ENCODE measurements at regions not wholly inside any gene's neighbourhood (a gene's known extent, or its start where the extent isn't known, plus 50 kb on each side); places are given as distances from the start of the nearest gene placed in this dataset.
"Not testable (repeated sequence)": the region's sequence is repeated elsewhere in the genome, so short reads cannot be mapped to it uniquely, and the experiment has no call there.

- Histone ChIP-seq H3K79me2 (ENCODE audit: insufficient read depth, low read length) (peaks cover 69% of the 10 kb centered on the region), H3K4me2 (ENCODE audit: insufficient read depth, low read length) (peak overlapping the region; percentile 32), H3K9me3 (ENCODE audit: low read depth, low read length) (no peaks in the 10 kb centered on the region), H4K20me1 (ENCODE audit: insufficient read depth, low read length) (no peaks in the 10 kb centered on the region), H3K27me3 (ENCODE audit: insufficient read depth, low read length) (no peaks in the 10 kb centered on the region), H3K4me3 (ENCODE audit: insufficient read depth, low read length) (no peak overlapping the region), H3K4me1 (ENCODE audit: insufficient read depth, low read length) (peaks cover 87% of the 10 kb centered on the region), H3K27ac (ENCODE audit: low read depth, low read length) (peak overlapping the region; percentile 93), H3K36me3 (ENCODE audit: insufficient read depth, low read length) (peaks cover 5% of the 10 kb centered on the region), H2AFZ (ENCODE audit: low read length) (no peak overlapping the region)
- no peak for TF ChIP-seq CTCF (IDR thresholded peaks at IDR 0.05; ENCODE audit: extremely low read depth, low read depth, low read length)
- DNase-seq (ENCODE audit: insufficient read length, low spot score, missing footprints): no peak
Measured at GRCh38 chr6:56727097-56727850, 84.6 kb upstream of the DST start.

DNA sequence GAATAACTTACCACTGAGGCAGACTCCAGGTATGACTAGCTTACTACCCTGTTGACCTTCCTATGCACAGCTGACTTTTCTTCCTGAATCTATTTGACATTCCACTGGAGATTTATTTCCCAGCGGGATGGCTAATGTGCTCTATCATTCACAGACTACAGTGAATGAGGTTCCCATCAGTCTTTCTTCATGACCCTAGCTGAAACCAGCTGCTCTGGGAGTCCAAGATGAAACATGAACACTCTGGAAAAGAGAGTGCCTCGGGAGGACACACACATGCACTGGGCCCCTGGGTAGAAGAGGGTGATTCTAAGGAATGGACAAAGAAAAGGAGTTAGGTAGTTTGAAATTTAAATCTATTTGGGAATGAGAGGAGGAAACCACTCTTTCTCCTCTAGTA, 82.6 kb upstream of the DST start:
- peak overlapping the region; percentile 75 for H3K27ac ChIP-seq (ENCODE audit: low read depth, low read length)
- H3K9me3 ChIP-seq (ENCODE audit: low read depth, low read length): no peaks in the 10 kb centered on the region
- H3K4me1 ChIP-seq (ENCODE audit: insufficient read depth, low read length): peaks cover 71% of the 10 kb centered on the region
- H3K36me3 ChIP-seq (ENCODE audit: insufficient read depth, low read length): peaks cover 8% of the 10 kb centered on the region
- peaks cover 80% of the 10 kb centered on the region for H3K79me2 ChIP-seq (ENCODE audit: insufficient read depth, low read length)
- no peak for DNase-seq (ENCODE audit: insufficient read length, low spot score, missing footprints)
- no peak for TF ChIP-seq CTCF (IDR thresholded peaks at IDR 0.05; ENCODE audit: extremely low read depth, low read depth, low read length)
- no peak overlapping the region for H3K4me2 ChIP-seq (ENCODE audit: insufficient read depth, low read length)
- no peak overlapping the region for H2AFZ ChIP-seq (ENCODE audit: low read length)
- no peak overlapping the region for H3K4me3 ChIP-seq (ENCODE audit: insufficient read depth, low read length)
- H4K20me1 ChIP-seq (ENCODE audit: insufficient read depth, low read length): no peaks in the 10 kb centered on the region
- H3K27me3 ChIP-seq (ENCODE audit: insufficient read depth, low read length): no peaks in the 10 kb centered on the region

DNA sequence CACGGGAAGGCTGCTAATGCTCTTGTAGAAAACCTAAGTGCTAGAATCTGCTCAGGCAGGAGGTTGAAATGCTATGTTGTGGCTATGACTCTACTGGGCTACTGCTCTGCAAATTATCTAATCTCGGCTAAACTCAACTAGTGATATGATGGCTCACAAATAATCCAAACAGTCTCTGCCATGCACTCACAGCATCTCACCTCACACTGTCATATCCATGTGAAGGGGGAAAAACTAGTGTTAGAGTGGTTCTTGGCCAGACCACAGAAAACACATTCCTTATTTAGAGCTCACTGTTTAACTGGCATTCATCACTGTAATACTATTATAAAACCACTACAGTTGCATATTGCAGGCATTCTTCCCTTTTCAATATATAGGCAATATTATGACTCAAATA, 81.8 kb upstream of the DST start:
- Histone ChIP-seq H3K79me2 (ENCODE audit: insufficient read depth, low read length) (peaks cover 88% of the 10 kb centered on the region), H3K27me3 (ENCODE audit: insufficient read depth, low read length) (no peaks in the 10 kb centered on the region), H4K20me1 (ENCODE audit: insufficient read depth, low read length) (no peaks in the 10 kb centered on the region), H3K4me2 (ENCODE audit: insufficient read depth, low read length) (peak overlapping the region; percentile 20), H3K4me1 (ENCODE audit: insufficient read depth, low read length) (peaks cover 63% of the 10 kb centered on the region), H3K36me3 (ENCODE audit: insufficient read depth, low read length) (peaks cover 8% of the 10 kb centered on the region), H3K9me3 (ENCODE audit: low read depth, low read length) (no peaks in the 10 kb centered on the region), H2AFZ (ENCODE audit: low read length) (no peak overlapping the region), H3K27ac (ENCODE audit: low read depth, low read length) (peak overlapping the region; percentile 75), H3K4me3 (ENCODE audit: insufficient read depth, low read length) (no peak overlapping the region)
- DNase-seq (ENCODE audit: insufficient read length, low spot score, missing footprints): peak; percentile 85
- no peak for TF ChIP-seq CTCF (IDR thresholded peaks at IDR 0.05; ENCODE audit: extremely low read depth, low read depth, low read length)

- no peaks in the 10 kb centered on the region for H3K9me3 ChIP-seq (ENCODE audit: low read depth, low read length)
- H3K4me3 ChIP-seq (ENCODE audit: insufficient read depth, low read length): no peak overlapping the region
- H4K20me1 ChIP-seq (ENCODE audit: insufficient read depth, low read length): no peaks in the 10 kb centered on the region
- peaks cover 8% of the 10 kb centered on the region for H3K36me3 ChIP-seq (ENCODE audit: insufficient read depth, low read length)
- TF ChIP-seq CTCF (IDR thresholded peaks at IDR 0.05; ENCODE audit: extremely low read depth, low read depth, low read length): no peak
- H3K4me1 ChIP-seq (ENCODE audit: insufficient read depth, low read length): peaks cover 43% of the 10 kb centered on the region
- no peak overlapping the region for H3K27ac ChIP-seq (ENCODE audit: low read depth, low read length)
- DNase-seq (ENCODE audit: insufficient read length, low spot score, missing footprints): no peak
- H2AFZ ChIP-seq (ENCODE audit: low read length): no peak overlapping the region
- H3K4me2 ChIP-seq (ENCODE audit: insufficient read depth, low read length): no peak overlapping the region
- peaks cover 89% of the 10 kb centered on the region for H3K79me2 ChIP-seq (ENCODE audit: insufficient read depth, low read length)
- H3K27me3 ChIP-seq (ENCODE audit: insufficient read depth, low read length): no peaks in the 10 kb centered on the region
Measured at GRCh38 chr6:56720882-56721281, 78.2 kb upstream of the DST start.

DNA sequence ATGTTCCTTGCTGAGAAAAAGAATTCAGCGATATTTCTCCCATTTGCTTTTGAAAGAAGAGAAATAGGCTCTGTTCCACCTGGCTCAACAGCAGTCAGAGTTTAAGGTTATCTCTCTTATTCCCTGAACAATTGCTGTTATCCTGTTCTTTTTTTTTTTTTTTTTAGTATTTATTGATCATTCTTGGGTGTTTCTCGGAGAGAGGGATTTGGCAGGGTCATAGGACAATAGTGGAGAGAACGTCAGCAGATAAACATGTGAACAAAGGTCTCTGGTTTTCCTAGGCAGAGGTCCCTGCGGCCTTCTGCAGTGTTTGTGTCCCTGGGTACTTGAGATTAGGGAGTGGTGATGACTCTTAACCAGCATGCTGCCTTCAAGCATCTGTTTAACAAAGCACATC, 77.5 kb upstream of the DST start:
- not testable (repeated sequence) for H3K4me3 ChIP-seq (ENCODE audit: insufficient read depth, low read length)
- peaks cover 87% of the 10 kb centered on the region for H3K79me2 ChIP-seq (ENCODE audit: insufficient read depth, low read length)

DNA sequence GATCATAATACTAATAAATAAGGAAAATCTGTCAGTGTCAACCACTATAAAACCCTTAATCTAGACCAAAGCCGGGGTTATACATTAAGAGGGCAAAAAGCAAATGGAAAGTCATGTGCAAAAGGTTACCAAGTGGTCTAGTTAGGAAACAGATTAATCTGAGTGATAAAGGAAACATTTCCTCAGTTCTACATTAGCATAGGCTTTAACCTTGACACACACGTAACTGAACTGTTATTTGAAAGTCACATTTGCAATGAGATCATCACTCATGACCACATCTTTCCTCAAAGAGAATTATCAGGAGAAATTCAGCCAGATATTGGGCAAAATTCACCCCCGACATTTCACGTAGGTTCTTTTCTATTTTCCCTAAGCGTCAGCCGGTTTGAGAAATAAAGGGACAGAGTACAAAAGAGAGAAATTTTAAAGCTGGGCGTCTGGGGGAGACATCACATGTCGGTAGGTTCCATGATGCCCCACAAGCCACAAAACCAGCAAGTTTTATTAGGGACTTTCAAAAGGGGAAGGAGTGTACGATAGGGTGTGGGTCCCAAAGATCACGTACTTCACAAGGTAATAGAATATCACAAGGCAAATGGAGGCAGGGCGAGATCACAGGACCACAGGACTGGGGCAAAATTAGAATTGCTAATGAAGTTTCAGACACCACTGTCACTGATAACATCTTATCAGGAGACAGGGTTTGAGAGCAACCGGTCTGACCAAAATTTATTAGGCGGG, 76.8 kb upstream of the DST start:
- not testable (repeated sequence) for H3K4me2 ChIP-seq (ENCODE audit: insufficient read depth, low read length); H3K4me3 ChIP-seq (ENCODE audit: insufficient read depth, low read length); H3K9me3 ChIP-seq (ENCODE audit: low read depth, low read length); H4K20me1 ChIP-seq (ENCODE audit: insufficient read depth, low read length); H3K27me3 ChIP-seq (ENCODE audit: insufficient read depth, low read length); H2AFZ ChIP-seq (ENCODE audit: low read length); DNase-seq (ENCODE audit: insufficient read length, low spot score, missing footprints); H3K36me3 ChIP-seq (ENCODE audit: insufficient read depth, low read length)
- Histone ChIP-seq H3K27ac (ENCODE audit: low read depth, low read length) (peak overlapping the region; percentile 55), H3K79me2 (ENCODE audit: insufficient read depth, low read length) (peaks cover 82% of the 10 kb centered on the region), H3K4me1 (ENCODE audit: insufficient read depth, low read length) (peaks cover 43% of the 10 kb centered on the region)

More for the DNA sequence above, 77.5 kb upstream of the DST start:
- H3K27me3 ChIP-seq (ENCODE audit: insufficient read depth, low read length); H3K36me3 ChIP-seq (ENCODE audit: insufficient read depth, low read length); DNase-seq (ENCODE audit: insufficient read length, low spot score, missing footprints); H4K20me1 ChIP-seq (ENCODE audit: insufficient read depth, low read length); H2AFZ ChIP-seq (ENCODE audit: low read length); H3K9me3 ChIP-seq (ENCODE audit: low read depth, low read length); H3K4me2 ChIP-seq (ENCODE audit: insufficient read depth, low read length); H3K27ac ChIP-seq (ENCODE audit: low read depth, low read length): not testable (repeated sequence)
- peaks cover 43% of the 10 kb centered on the region for H3K4me1 ChIP-seq (ENCODE audit: insufficient read depth, low read length)

Data from osteoblast (primary cell).